Caki2 (cell line): ENCODE measurements at regions not wholly inside any gene's neighbourhood (a gene's known extent, or its start where the extent isn't known, plus 50 kb on each side); places are given as distances from the start of the nearest gene placed in this dataset.
A peak's percentile ranks its signal among the peaks of the same experiment; 100 is the strongest.
"Not testable (repeated sequence)": the region's sequence is repeated elsewhere in the genome, so short reads cannot be mapped to it uniquely, and the experiment has no call there.

Experiments used
- DNase-seq: peaks from one replicate; pipeline ENCODE4 v3.0.0-alpha.2; 2015; ENCODE audit warnings: low read depth
- in situ Hi-C: cut with HindIII; loops from 2 replicates; pipeline ENCODE4 v1.10.0; 2016; ENCODE audit warnings: low sequenced_read_pairs, low pct_unique_long_range_greater_than_20kb, mixed read lengths

- peak; percentile 10 for DNase-seq
These were observed 1351.3 kb upstream of the CHAC2 start for GRCh38 chr2:52416340-52416739.

DNA sequence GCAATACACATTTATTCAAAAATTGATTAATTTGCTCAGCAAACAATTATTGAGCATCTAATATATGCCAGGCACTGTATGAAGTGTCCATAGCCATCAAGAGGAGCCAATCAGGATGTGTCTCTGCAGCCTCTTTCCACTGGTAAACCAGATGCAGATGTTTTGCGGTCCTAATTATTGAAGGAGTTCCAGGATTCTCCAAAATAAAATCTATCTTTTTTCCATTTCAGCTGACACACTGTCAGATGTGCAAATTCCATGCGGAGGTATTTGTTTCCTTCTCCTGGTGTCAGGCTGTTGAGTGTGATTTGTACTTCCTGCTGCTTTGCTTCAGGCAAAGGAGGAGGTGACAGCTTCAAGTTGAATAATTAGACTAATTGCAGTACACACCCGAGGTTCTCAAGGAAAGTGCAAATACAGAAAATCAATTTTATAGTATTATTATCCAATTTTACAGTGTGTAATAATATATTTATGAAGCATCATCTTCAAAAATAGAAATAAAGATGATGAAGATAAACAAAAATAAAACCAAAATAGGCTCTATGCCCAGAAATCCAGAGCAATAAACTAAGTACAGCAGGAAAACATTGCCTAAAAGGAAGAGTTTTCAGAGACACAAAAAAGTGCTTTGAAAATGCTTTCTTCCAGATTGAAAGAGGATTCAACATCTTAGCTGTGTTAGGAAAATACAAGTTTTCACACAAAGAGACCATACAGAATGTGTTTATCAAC lies 1352.9 kb upstream of the CHAC2 start:
- in situ Hi-C loops: no loop called here
- DNase-seq: no peak

More at GRCh38 chr2:52416340-52416739, 1351.3 kb upstream of the CHAC2 start:
- in situ Hi-C loops: no loop called here

- DNase-seq, in situ Hi-C loops: not testable (repeated sequence)
These were observed 1358.1 kb upstream of the CHAC2 start for GRCh38 chr2:52409308-52410118.

DNA sequence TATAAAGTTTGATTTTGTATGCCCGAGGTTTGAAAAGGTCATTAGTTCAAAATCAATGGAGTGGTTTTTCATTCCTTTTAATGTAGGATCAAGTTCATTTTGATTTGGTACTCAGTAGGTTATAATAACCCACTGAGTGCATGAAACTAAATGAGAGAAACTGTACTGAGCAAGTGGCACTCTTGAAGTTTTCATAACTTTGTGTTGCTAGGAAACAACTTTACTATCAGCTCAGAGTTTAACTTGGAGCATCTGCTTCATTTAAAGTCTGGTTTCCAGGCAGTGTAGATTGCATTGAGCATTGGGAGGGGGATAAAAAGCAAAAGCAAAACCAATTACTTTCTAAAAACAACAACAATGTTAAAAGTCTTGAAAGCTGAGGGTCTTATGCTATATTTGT lies 1361.6 kb upstream of the CHAC2 start:
- no peak for DNase-seq
- in situ Hi-C loops: no loop called here

DNA sequence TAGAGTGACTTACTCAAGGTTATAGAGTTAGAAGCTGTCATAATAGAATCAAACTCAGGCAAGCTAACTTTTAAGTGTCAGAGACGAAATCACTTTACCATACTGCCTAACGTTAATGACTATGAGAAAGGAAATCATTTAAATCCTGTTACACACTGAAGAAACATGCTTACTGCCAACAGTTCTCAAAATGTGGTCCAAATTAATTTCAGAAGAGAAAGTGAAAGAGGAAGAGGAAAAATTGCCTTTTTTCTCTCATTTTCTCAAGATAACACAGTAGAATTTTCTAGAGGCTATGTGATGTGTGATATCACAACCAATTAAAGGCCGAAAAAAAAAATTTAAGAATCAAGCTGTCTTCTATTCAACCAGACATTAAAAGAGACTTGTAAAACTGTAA lies 1362.7 kb upstream of the CHAC2 start:
- in situ Hi-C loops: no loop called here
- no peak for DNase-seq

DNA sequence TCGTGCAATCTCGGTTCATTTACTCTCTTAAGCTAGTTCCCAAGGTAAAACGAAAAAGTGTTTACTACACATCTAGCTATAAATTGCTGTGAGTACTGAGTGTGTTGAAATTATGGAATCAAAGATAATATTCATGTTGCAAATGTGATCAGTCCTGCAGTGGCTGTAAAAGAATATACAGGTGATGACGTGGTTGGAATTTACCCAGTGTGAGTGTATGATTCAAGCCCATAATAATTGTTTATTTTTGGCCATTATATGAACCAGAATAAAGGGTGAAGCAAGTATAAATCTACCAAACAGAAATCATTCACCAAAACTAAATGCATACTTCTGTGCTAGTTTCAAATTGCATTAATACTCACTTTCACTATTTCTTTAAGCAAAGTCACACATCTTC lies 1363.6 kb upstream of the CHAC2 start:
- in situ Hi-C loops: no loop called here
- no peak for DNase-seq

DNA sequence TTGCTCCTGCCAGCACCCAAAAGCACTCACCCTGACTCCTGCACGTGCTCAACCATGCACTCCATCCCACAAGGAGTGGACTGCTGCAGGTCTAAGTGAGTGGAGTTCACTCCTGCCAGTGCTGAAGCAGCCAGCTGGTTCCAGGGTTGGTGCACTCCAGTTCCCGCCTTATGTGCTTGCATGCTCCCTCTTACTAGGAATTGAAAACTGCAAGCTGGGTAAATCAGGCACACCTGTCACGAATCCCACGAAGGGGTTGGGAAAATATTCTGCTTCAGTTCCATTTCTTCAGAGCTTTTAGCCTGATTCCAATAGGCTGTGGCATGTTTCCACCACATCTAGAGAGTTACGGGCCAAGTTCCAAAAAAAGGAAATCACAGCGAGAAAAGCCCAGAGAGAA lies 1365.5 kb upstream of the CHAC2 start:
- DNase-seq: no peak
- in situ Hi-C loops: no loop called here

DNA sequence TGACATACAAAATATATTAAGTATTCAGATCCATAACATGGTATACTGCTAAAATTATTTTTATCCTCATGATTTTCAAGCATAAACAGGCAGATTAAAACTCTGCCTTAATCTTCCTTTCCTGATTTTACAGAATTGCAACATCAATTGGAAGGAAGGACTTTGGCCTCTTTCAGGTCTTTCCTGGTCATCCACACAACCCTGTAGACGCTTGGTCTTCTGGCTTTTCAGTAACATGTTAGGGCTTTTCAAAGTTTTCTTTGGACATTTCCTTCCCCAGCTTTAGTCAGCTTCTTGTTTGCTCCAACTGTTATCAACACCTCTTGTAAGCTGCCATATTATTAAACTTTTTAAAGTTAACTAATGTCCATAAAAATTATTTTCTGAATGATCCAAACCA lies 1364.9 kb upstream of the NRXN1 start:
- in situ Hi-C loops: no loop called here

DNA sequence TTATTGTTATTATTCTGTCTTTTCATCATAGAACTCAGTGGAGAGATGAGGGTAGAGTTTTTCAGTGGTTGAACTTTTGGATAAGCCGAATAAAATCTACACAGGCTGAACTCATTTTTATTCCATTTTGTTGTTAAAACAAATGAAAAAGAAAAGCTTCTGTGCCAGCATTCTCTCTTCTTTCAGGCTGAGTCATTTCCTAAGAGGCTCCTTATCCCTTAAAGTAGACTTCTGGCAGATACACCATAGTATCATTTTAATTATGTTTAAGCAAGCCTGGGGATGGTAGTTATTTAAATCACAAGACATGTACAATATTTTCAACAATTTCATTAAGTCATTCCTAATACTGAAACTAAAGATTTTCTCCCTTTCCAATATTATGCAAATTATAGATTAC lies 1364.0 kb upstream of the NRXN1 start:
- in situ Hi-C loops: no loop called here
- no peak for DNase-seq

More for the DNA sequence above, 1364.9 kb upstream of the NRXN1 start:
- DNase-seq: no peak

DNA sequence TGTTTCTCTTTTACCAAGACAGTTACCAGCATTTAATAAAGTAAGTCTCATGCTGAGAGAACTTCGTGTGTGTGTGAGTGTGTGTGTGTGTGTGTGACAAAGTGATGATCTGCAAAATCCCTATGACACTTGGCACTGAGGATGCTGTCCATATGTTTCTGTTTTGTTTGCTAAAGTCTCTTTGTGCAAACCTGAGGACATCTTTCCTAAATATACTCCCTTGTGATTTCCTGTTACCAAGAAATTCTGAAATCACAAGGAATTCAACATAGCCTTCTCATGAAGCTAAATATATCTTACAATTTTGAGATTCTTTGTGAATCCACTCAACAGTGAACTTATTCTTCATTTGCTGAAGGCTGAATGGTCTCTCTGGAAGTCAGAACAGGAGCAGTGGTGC lies 1359.7 kb upstream of the NRXN1 start:
- in situ Hi-C loops: no loop called here
- no peak for DNase-seq

GRCh38 chr2:52390651-52391050 lies 1358.7 kb upstream of the NRXN1 start:
- in situ Hi-C loops: no loop called here
- DNase-seq: no peak

GRCh38 chr2:52387937-52388590 lies 1356.1 kb upstream of the NRXN1 start:
- in situ Hi-C loops: no loop called here
- no peak for DNase-seq

GRCh38 chr2:52386433-52387030 lies 1354.6 kb upstream of the NRXN1 start:
- DNase-seq: no peak
- in situ Hi-C loops: no loop called here

- DNase-seq: no peak
- in situ Hi-C loops: no loop called here
These were observed 1351.6 kb upstream of the NRXN1 start for GRCh38 chr2:52383541-52383940.

DNA sequence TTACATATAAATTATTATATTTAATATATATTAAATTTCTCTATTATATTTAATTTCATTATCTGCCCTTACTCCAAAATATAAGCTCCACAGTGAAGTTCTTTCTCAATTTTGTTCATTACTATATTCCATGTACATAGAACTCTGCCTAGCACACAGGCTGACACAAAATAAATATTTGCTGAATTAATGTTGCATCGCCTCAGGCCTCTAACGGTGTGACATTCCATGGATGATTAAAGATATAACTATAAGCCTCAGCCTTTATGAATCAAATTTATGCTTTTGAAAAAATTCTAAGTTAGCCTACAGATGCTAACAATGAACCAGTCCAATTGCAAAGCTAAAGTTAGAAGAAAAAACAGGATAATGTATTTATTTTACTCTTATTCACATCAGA lies 1337.2 kb upstream of the NRXN1 start:
- no peak for DNase-seq

GRCh38 chr2:52368141-52368540 lies 1336.2 kb upstream of the NRXN1 start:
- in situ Hi-C loops: no loop called here

More for the DNA sequence above, 1337.2 kb upstream of the NRXN1 start:
- in situ Hi-C loops: no loop called here

GRCh38 chr2:52365946-52366345 lies 1334.0 kb upstream of the NRXN1 start:
- in situ Hi-C loops: no loop called here
- no peak for DNase-seq

More at GRCh38 chr2:52368141-52368540, 1336.2 kb upstream of the NRXN1 start:
- no peak for DNase-seq

DNA sequence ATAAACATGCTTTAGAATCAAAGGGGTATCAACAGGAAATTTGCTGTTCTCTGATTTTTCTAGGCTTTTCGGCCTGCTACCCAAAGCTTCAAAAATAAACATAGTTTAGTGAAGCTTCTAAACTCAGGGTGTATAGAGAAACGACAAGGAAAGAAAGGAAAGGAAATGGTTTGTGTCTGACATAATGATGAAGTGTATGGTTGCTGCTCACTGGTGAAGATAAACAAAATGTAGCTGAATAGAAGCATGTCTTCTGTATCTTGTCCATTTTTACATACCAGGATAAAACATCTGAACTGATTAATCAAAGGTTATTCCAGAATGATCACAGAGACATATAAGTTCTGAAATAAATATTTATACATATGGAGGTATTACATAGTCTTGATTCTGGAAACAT lies 1324.6 kb upstream of the NRXN1 start:
- in situ Hi-C loops: no loop called here
- DNase-seq: no peak

- in situ Hi-C loops: no loop called here
- no peak for DNase-seq
These were observed 1315.4 kb upstream of the NRXN1 start for GRCh38 chr2:52347292-52347691.
